HEK293T (cell line): ENCODE measurements at regions not wholly inside any gene's neighbourhood (a gene's known extent, or its start where the extent isn't known, plus 50 kb on each side); places are given as distances from the start of the nearest gene placed in this dataset.
"Not testable (repeated sequence)": the region's sequence is repeated elsewhere in the genome, so short reads cannot be mapped to it uniquely, and the experiment has no call there.

Experiments
- CTCF ChIA-PET: fragments of 350-600 bp; formaldehyde crosslinking; extraction: SDS; loops from one replicate; lab custom pipeline; 2021; ENCODE audit warnings: antibody characterized with exemption, inconsistent platforms; lab: Yijun Ruan, JAX
- POLR2A ChIA-PET: fragments of 350-600 bp; formaldehyde crosslinking; extraction: SDS; loops from one replicate; lab custom pipeline; 2020; ENCODE audit warnings: antibody characterized with exemption, inconsistent platforms; lab: Yijun Ruan, JAX
- DNase-seq: peaks from one replicate; pipeline ENCODE4 v3.0.0; 2012; ENCODE audit warnings: mixed read lengths; ENCODE audit errors: extremely low spot score
- ARNT ChIP-seq: fragments of 450-650 bp; IDR thresholded peaks from 2 replicates; pipeline ENCODE4 v1.6.1; 2017; ENCODE audit warnings: mild to moderate bottlenecking
- BHLHE40 ChIP-seq: fragments of 450-650 bp; IDR thresholded peaks from 2 replicates; pipeline ENCODE4 v1.6.1; 2016; ENCODE audit warnings: mild to moderate bottlenecking, moderate library complexity, borderline replicate concordance
- CTBP1 ChIP-seq: fragments of 450-650 bp; IDR thresholded peaks from 2 replicates; pipeline ENCODE4 v1.6.1; 2016; ENCODE audit warnings: borderline replicate concordance
- ELF4 ChIP-seq: fragments of 450-650 bp; IDR thresholded peaks from 2 replicates; pipeline ENCODE4 v1.6.1; 2017; ENCODE audit warnings: antibody characterized with exemption
- FOXA1 ChIP-seq: fragments of 450-650 bp; IDR thresholded peaks from 2 replicates; pipeline ENCODE4 v1.6.1; 2016; ENCODE audit warnings: mild to moderate bottlenecking
- FOXK2 ChIP-seq: fragments of 450-650 bp; IDR thresholded peaks from 2 replicates; pipeline ENCODE4 v1.6.1; 2016; ENCODE audit warnings: mild to moderate bottlenecking
- FOXM1 ChIP-seq: fragments of 450-650 bp; IDR thresholded peaks from 2 replicates; pipeline ENCODE4 v1.6.1; 2017; ENCODE audit warnings: mild to moderate bottlenecking, borderline replicate concordance
- HDGF ChIP-seq: fragments of 450-650 bp; IDR thresholded peaks from 2 replicates; pipeline ENCODE4 v1.6.1; 2017; ENCODE audit warnings: antibody characterized with exemption, borderline replicate concordance
- L3MBTL2 ChIP-seq: fragments of 450-650 bp; conservative IDR thresholded peaks from 2 replicates; pipeline ENCODE4 v1.6.1; 2016; ENCODE audit warnings: mild to moderate bottlenecking
- LEF1 ChIP-seq: fragments of 450-650 bp; IDR thresholded peaks from 2 replicates; pipeline ENCODE4 v1.6.1; 2017; ENCODE audit warnings: mild to moderate bottlenecking, borderline replicate concordance
- NFRKB ChIP-seq: fragments of 450-650 bp; IDR thresholded peaks from 2 replicates; pipeline ENCODE4 v1.6.1; 2016; ENCODE audit warnings: mild to moderate bottlenecking, moderate library complexity
- PKNOX1 ChIP-seq: fragments of 450-650 bp; IDR thresholded peaks from 2 replicates; pipeline ENCODE4 v1.6.1; 2016
- SP1 ChIP-seq: fragments of 450-650 bp; IDR thresholded peaks from 2 replicates; pipeline ENCODE4 v1.6.1; 2017
- SUZ12 ChIP-seq: fragments of 450-650 bp; IDR thresholded peaks from 2 replicates; pipeline ENCODE4 v1.6.1; 2016; ENCODE audit warnings: mild to moderate bottlenecking
- TARDBP ChIP-seq: fragments of 450-650 bp; IDR thresholded peaks from 2 replicates; pipeline ENCODE4 v1.6.1; 2016
- ZNF384 ChIP-seq: fragments of 450-650 bp; IDR thresholded peaks from 2 replicates; pipeline ENCODE4 v1.6.1; 2016

GRCh38 chr3:11727207-11727606, 83.5 kb upstream of the VGLL4 start:
- CTCF ChIA-PET: no interaction called here
- no peak for TF ChIP-seq FOXM1
- no peak for TF ChIP-seq FOXA1
- no peak for TF ChIP-seq ELF4
- no peak for TF ChIP-seq ZNF384
- TF ChIP-seq NFRKB: no peak
- TF ChIP-seq TARDBP: no peak
- no peak for TF ChIP-seq SUZ12
- TF ChIP-seq FOXK2: no peak
- TF ChIP-seq SP1: no peak
- TF ChIP-seq HDGF: no peak
- TF ChIP-seq CTBP1: no peak
- TF ChIP-seq L3MBTL2: no peak
- no peak for TF ChIP-seq ARNT
- no peak for TF ChIP-seq LEF1
- TF ChIP-seq PKNOX1: no peak
- TF ChIP-seq BHLHE40: no peak
- POLR2A ChIA-PET: no interaction called here
- DNase-seq: no peak

- ChIA-PET POLR2A (no interaction called here), CTCF (no interaction called here)
- DNase-seq: no peak
- TF ChIP-seq FOXA1 (no peak), SP1 (no peak), HDGF (no peak), FOXM1 (no peak), SUZ12 (no peak), BHLHE40 (no peak), FOXK2 (no peak), ELF4 (no peak)
These were observed 82.4 kb upstream of the VGLL4 start for GRCh38 chr3:11726146-11726545.

- DNase-seq, CTCF ChIA-PET, POLR2A ChIA-PET: not testable (repeated sequence)
These were observed 81.6 kb upstream of the VGLL4 start for GRCh38 chr3:11725340-11725641.

- DNase-seq: no peak
- TF ChIP-seq SUZ12 (no peak), CTBP1 (no peak), PKNOX1 (no peak), BHLHE40 (no peak), ZNF384 (no peak), TARDBP (no peak), L3MBTL2 (no peak), NFRKB (no peak), ARNT (no peak)
- POLR2A ChIA-PET: no interaction called here
- CTCF ChIA-PET: no interaction called here
These were observed 81.1 kb upstream of the VGLL4 start for GRCh38 chr3:11724615-11725339.

- no peak for DNase-seq
- TF ChIP-seq CTBP1 (no peak), SUZ12 (no peak), L3MBTL2 (no peak), ZNF384 (no peak), FOXM1 (no peak), LEF1 (no peak), SP1 (no peak), TARDBP (no peak), ELF4 (no peak)
- CTCF ChIA-PET: no interaction called here
- POLR2A ChIA-PET: no interaction called here
These were observed 77.8 kb upstream of the VGLL4 start for GRCh38 chr3:11721479-11721878.

- no peak for TF ChIP-seq SUZ12
- TF ChIP-seq L3MBTL2: no peak
- no peak for TF ChIP-seq FOXM1
- TF ChIP-seq HDGF: no peak
- TF ChIP-seq FOXK2: no peak
- TF ChIP-seq SP1: no peak
- no peak for TF ChIP-seq NFRKB
- TF ChIP-seq ARNT: no peak
- no peak for TF ChIP-seq PKNOX1
- TF ChIP-seq TARDBP: no peak
- TF ChIP-seq FOXA1: no peak
- no peak for TF ChIP-seq ZNF384
- TF ChIP-seq LEF1: no peak
- no peak for TF ChIP-seq CTBP1
- TF ChIP-seq ELF4: no peak
- no peak for TF ChIP-seq BHLHE40
- ChIA-PET CTCF (no interaction called here), POLR2A (no interaction called here)
- DNase-seq: no peak
These were observed 77.2 kb upstream of the VGLL4 start for GRCh38 chr3:11720917-11721411.
